Osteoblast (primary cell): ENCODE measurements at regions not wholly inside any gene's neighbourhood (a gene's known extent, or its start where the extent isn't known, plus 50 kb on each side); places are given as distances from the start of the nearest gene placed in this dataset.
"Not testable (repeated sequence)": the region's sequence is repeated elsewhere in the genome, so short reads cannot be mapped to it uniquely, and the experiment has no call there.

ENCODE experiments used
- DNase-seq: peaks from one replicate; pipeline ENCODE4 v3.0.0; 2011; ENCODE audit warnings: low spot score, mixed read lengths; ENCODE audit not compliant: insufficient read length; ENCODE audit errors: missing footprints
- H2AFZ ChIP-seq: 2 replicates; pipeline ENCODE4 v1.6.0; 2011; ENCODE audit warnings: mild to moderate bottlenecking, low read length
- H3K27ac ChIP-seq: 2 replicates; pipeline ENCODE4 v1.5.1; 2011; ENCODE audit warnings: mild to moderate bottlenecking, low read depth, low read length, moderate library complexity
- H3K27me3 ChIP-seq: 2 replicates; pipeline ENCODE4 v1.6.0; 2012; ENCODE audit warnings: mild to moderate bottlenecking, control low read depth, inconsistent platforms, low read length, moderate library complexity; ENCODE audit not compliant: insufficient read depth
- H3K36me3 ChIP-seq: 2 replicates; pipeline ENCODE4 v1.5.1; 2011; ENCODE audit warnings: mild to moderate bottlenecking, low read length, control low read depth, moderate library complexity; ENCODE audit not compliant: insufficient read depth
- H3K4me1 ChIP-seq: 2 replicates; pipeline ENCODE4 v1.5.1; 2011; ENCODE audit warnings: mild to moderate bottlenecking, low read length, control low read depth, moderate library complexity; ENCODE audit not compliant: insufficient read depth
- H3K4me2 ChIP-seq: 2 replicates; pipeline ENCODE4 v1.6.0; 2011; ENCODE audit warnings: mild to moderate bottlenecking, low read length; ENCODE audit not compliant: insufficient read depth
- H3K4me3 ChIP-seq: fragments of 200-600 bp; sonication (generic); 3 replicates; pipeline ENCODE4 v1.5.1; 2012; ENCODE audit warnings: mild to moderate bottlenecking, low read length, inconsistent platforms; ENCODE audit not compliant: insufficient read depth
- H3K79me2 ChIP-seq: 2 replicates; pipeline ENCODE4 v1.6.0; 2012; ENCODE audit warnings: mild to moderate bottlenecking, low read length, control low read depth, inconsistent platforms; ENCODE audit not compliant: insufficient read depth
- H3K9me3 ChIP-seq: 2 replicates; pipeline ENCODE4 v1.5.1; 2011; ENCODE audit warnings: low read depth, low read length, control low read depth
- H4K20me1 ChIP-seq: 2 replicates; pipeline ENCODE4 v1.6.0; 2012; ENCODE audit warnings: mild to moderate bottlenecking, low read length, control low read depth; ENCODE audit not compliant: insufficient read depth
- CTCF ChIP-seq: IDR thresholded peaks from 2 replicates; pipeline ENCODE4 v1.5.1; 2011; ENCODE audit warnings: mild to moderate bottlenecking, low read depth, low read length, moderate library complexity; ENCODE audit errors: extremely low read depth

- H3K4me1 ChIP-seq: peaks cover 6% of the 10 kb centered on the region
- no peaks in the 10 kb centered on the region for H3K36me3 ChIP-seq
- H3K79me2 ChIP-seq: no peaks in the 10 kb centered on the region
- H4K20me1 ChIP-seq: no peaks in the 10 kb centered on the region
- no peak for TF ChIP-seq CTCF
- H3K27ac ChIP-seq: no peak overlapping the region
- no peak overlapping the region for H3K4me2 ChIP-seq
- no peaks in the 10 kb centered on the region for H3K27me3 ChIP-seq
- no peak overlapping the region for H2AFZ ChIP-seq
- DNase-seq: no peak
- H3K4me3 ChIP-seq: no peak overlapping the region
- no peaks in the 10 kb centered on the region for H3K9me3 ChIP-seq
These were observed 401.9 kb upstream of the ACTBL2 start for GRCh38 chr5:57884346-57885102.

GRCh38 chr5:57880216-57880615 is 397.6 kb upstream of the ACTBL2 start:
- TF ChIP-seq CTCF: no peak
- no peaks in the 10 kb centered on the region for H3K27me3 ChIP-seq
- no peaks in the 10 kb centered on the region for H3K4me1 ChIP-seq
- no peaks in the 10 kb centered on the region for H4K20me1 ChIP-seq
- H2AFZ ChIP-seq: no peak overlapping the region
- no peak for DNase-seq
- H3K9me3 ChIP-seq: no peaks in the 10 kb centered on the region
- H3K36me3 ChIP-seq: no peaks in the 10 kb centered on the region
- H3K79me2 ChIP-seq: no peaks in the 10 kb centered on the region
- no peak overlapping the region for H3K4me3 ChIP-seq
- H3K27ac ChIP-seq: no peak overlapping the region
- no peak overlapping the region for H3K4me2 ChIP-seq

DNA sequence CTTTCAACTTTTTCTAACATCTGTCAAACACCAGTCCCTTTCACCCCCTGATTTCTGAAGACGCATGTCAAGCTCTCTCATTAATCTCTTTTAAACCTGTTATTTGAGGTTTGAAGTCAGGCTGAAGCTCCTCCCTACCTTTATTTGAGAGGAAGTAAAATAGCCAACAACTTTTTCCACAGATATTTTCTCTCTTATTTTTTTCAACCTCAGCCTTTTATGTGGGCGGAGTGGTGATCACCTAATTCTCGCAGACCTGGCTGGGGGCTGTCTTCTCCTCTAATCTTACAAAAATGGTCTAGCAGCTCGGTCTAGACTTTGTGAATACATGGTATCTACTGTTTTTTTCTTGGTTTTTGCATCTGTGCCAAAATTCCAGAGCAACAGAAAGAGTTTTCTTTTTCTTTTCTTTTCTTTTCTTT is 395.7 kb upstream of the ACTBL2 start:
- Histone ChIP-seq H3K79me2 (no peaks in the 10 kb centered on the region), H3K4me2 (no peak overlapping the region), H2AFZ (peak overlapping the region; percentile 52), H3K27ac (no peak overlapping the region), H4K20me1 (no peaks in the 10 kb centered on the region), H3K27me3 (no peaks in the 10 kb centered on the region), H3K4me3 (no peak overlapping the region), H3K4me1 (no peaks in the 10 kb centered on the region), H3K36me3 (no peaks in the 10 kb centered on the region), H3K9me3 (no peaks in the 10 kb centered on the region)
- no peak for DNase-seq
- no peak for TF ChIP-seq CTCF

DNA sequence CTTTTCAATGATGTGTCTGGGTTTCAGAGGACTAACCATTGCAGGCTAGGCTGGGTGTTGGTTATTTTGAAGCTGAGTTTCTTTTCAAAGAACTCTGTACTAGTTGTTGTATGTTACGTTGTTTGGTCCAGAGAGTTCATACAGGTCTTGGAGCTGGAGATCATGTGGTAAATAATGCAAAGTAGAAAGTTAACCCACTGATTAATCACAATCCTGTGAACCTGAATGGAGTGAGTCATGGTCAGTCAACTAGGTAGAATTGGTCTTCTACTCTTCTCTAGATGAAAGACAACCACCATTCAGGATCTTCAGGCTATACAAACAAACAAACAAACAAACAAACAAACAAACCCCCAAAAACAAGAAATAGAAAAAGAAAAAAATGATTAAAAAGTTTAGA is 388.9 kb upstream of the ACTBL2 start:
- TF ChIP-seq CTCF: no peak
- Histone ChIP-seq H3K36me3 (no peaks in the 10 kb centered on the region), H3K27ac (no peak overlapping the region), H3K4me1 (no peaks in the 10 kb centered on the region), H3K9me3 (no peaks in the 10 kb centered on the region), H3K79me2 (no peaks in the 10 kb centered on the region), H2AFZ (no peak overlapping the region), H4K20me1 (no peaks in the 10 kb centered on the region), H3K27me3 (no peaks in the 10 kb centered on the region), H3K4me3 (no peak overlapping the region), H3K4me2 (no peak overlapping the region)
- DNase-seq: no peak

GRCh38 chr5:57870267-57870666 is 387.7 kb upstream of the ACTBL2 start:
- not testable (repeated sequence) for H3K36me3 ChIP-seq, H3K4me3 ChIP-seq, H4K20me1 ChIP-seq, DNase-seq, H2AFZ ChIP-seq, H3K9me3 ChIP-seq, H3K27ac ChIP-seq, H3K4me1 ChIP-seq, H3K4me2 ChIP-seq, H3K79me2 ChIP-seq, H3K27me3 ChIP-seq
